ENCODE measurements at regions not wholly inside any gene's neighbourhood (a gene's known extent, or its start where the extent isn't known, plus 50 kb on each side); places are given as distances from the start of the nearest gene placed in this dataset.
A peak's percentile ranks its signal among the peaks of the same experiment; 100 is the strongest.

- no peak for TF ChIP-seq EZH2phosphoT487 (IDR thresholded peaks at IDR 0.05; ENCODE audit: borderline replicate concordance)
- TF ChIP-seq CTCF (conservative IDR thresholded peaks at IDR 0.05; ENCODE audit: low read length), result no peak
Observed at GRCh38 chr4:177229331-177229730, 80.3 kb upstream of the NEIL3 start.

DNA sequence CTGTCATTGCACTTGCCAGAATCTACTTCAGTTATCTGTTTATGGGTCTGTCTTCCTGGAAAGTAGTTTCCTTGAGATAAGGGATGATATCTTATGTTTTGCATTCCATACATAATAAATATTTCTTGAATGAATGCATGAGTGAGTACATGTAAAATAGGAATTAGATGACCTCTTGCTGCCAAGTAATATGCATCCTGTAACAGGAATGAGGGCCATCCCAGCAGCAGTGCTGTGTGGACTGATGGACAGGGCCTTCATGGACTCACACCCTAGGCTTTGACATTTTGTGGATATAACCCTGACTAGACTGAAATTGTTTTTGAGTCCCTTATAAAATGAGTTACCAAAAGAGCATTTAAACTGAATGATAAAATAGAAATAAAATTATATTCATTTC is 77.2 kb upstream of the NEIL3 start:
- no peaks in the 10 kb centered on the region for H3K9me2 ChIP-seq (replicated peaks; ENCODE audit: low read depth, low read length)
- no peaks in the 10 kb centered on the region for H3K79me2 ChIP-seq (ENCODE audit: insufficient read depth, low read length)
- H4K20me1 ChIP-seq (ENCODE audit: insufficient read depth, low read length, poor library complexity, severe bottlenecking), result no peaks in the 10 kb centered on the region
- no peak overlapping the region for H3K4me3 ChIP-seq (ENCODE audit: low read length, poor library complexity, severe bottlenecking)
- no peak overlapping the region for H3K9ac ChIP-seq (ENCODE audit: low read depth, low read length, poor library complexity, severe bottlenecking)
- no peaks in the 10 kb centered on the region for H3K9me3 ChIP-seq (ENCODE audit: insufficient read depth, low read depth, low read length)
- TF ChIP-seq CTCF (conservative IDR thresholded peaks at IDR 0.05; ENCODE audit: low read length) (no peak), EZH2phosphoT487 (IDR thresholded peaks at IDR 0.05; ENCODE audit: borderline replicate concordance) (no peak)
- H3F3A ChIP-seq (ENCODE audit: low read depth), result no peaks in the 10 kb centered on the region
- H2AFZ ChIP-seq (ENCODE audit: low read length), result 0 out of 2 replicates have a peak overlapping the region, but pooled peaks have one; percentile 18
- no peaks in the 10 kb centered on the region for H3K36me3 ChIP-seq (ENCODE audit: insufficient read depth, low read length)
- H3K4me1 ChIP-seq (ENCODE audit: insufficient read depth, low read length, poor library complexity, severe bottlenecking), result no peaks in the 10 kb centered on the region
- no peaks in the 10 kb centered on the region for H3K27me3 ChIP-seq (ENCODE audit: insufficient read depth, low read length, poor library complexity, severe bottlenecking)
- no peak overlapping the region for H3K4me2 ChIP-seq (ENCODE audit: low read depth, low read length, poor library complexity, severe bottlenecking)

More at GRCh38 chr4:177229331-177229730, 80.3 kb upstream of the NEIL3 start:
- Histone ChIP-seq H3K4me1 (ENCODE audit: insufficient read depth, low read length, poor library complexity, severe bottlenecking) (no peaks in the 10 kb centered on the region), H3K4me3 (ENCODE audit: low read length, poor library complexity, severe bottlenecking) (peak overlapping the region; percentile 68), H3K9me2 (replicated peaks; ENCODE audit: low read depth, low read length) (no peaks in the 10 kb centered on the region), H3K4me2 (ENCODE audit: low read depth, low read length, poor library complexity, severe bottlenecking) (peak overlapping the region; percentile 73), H2AFZ (ENCODE audit: low read length) (peak overlapping the region; percentile 94), H3F3A (ENCODE audit: low read depth) (no peaks in the 10 kb centered on the region), H3K9ac (ENCODE audit: low read depth, low read length, poor library complexity, severe bottlenecking) (peak overlapping the region; percentile 54), H3K79me2 (ENCODE audit: insufficient read depth, low read length) (no peaks in the 10 kb centered on the region), H3K27me3 (ENCODE audit: insufficient read depth, low read length, poor library complexity, severe bottlenecking) (no peaks in the 10 kb centered on the region), H4K20me1 (ENCODE audit: insufficient read depth, low read length, poor library complexity, severe bottlenecking) (no peaks in the 10 kb centered on the region), H3K36me3 (ENCODE audit: insufficient read depth, low read length) (no peaks in the 10 kb centered on the region), H3K9me3 (ENCODE audit: insufficient read depth, low read depth, low read length) (no peaks in the 10 kb centered on the region)

DNA sequence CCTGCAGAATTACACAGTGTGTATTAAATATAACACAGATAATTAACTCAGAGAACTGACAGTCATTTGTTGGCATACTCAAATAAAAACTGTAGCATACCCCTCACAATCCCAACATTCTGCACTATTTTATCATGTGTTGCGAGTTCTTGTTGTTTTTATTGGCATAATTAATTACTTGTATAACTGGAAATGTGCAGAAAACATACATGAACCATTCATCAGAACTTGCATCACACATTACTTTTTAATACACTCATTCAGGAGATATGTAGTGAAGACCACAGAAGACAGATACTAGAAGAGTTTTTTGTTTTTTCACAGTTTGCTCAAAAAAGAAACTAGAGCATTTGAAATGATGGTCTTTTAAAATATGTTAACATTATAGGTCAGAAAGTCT is 74.6 kb upstream of the NEIL3 start:
- H3K9ac ChIP-seq (ENCODE audit: low read depth, low read length, poor library complexity, severe bottlenecking), result no peak overlapping the region
- no peak overlapping the region for H3K4me2 ChIP-seq (ENCODE audit: low read depth, low read length, poor library complexity, severe bottlenecking)
- no peaks in the 10 kb centered on the region for H3K4me1 ChIP-seq (ENCODE audit: insufficient read depth, low read length, poor library complexity, severe bottlenecking)
- H3K4me3 ChIP-seq (ENCODE audit: low read length, poor library complexity, severe bottlenecking), result no peak overlapping the region
- H3K9me2 ChIP-seq (replicated peaks; ENCODE audit: low read depth, low read length), result no peaks in the 10 kb centered on the region
- H3K79me2 ChIP-seq (ENCODE audit: insufficient read depth, low read length), result no peaks in the 10 kb centered on the region
- TF ChIP-seq EZH2phosphoT487 (IDR thresholded peaks at IDR 0.05; ENCODE audit: borderline replicate concordance) (no peak), CTCF (conservative IDR thresholded peaks at IDR 0.05; ENCODE audit: low read length) (no peak)
- no peaks in the 10 kb centered on the region for H3K27me3 ChIP-seq (ENCODE audit: insufficient read depth, low read length, poor library complexity, severe bottlenecking)
- H3K36me3 ChIP-seq (ENCODE audit: insufficient read depth, low read length), result no peaks in the 10 kb centered on the region
- H4K20me1 ChIP-seq (ENCODE audit: insufficient read depth, low read length, poor library complexity, severe bottlenecking), result no peaks in the 10 kb centered on the region
- no peaks in the 10 kb centered on the region for H3F3A ChIP-seq (ENCODE audit: low read depth)
- H2AFZ ChIP-seq (ENCODE audit: low read length), result no peak overlapping the region
- no peaks in the 10 kb centered on the region for H3K9me3 ChIP-seq (ENCODE audit: insufficient read depth, low read depth, low read length)

Data from Loucy (cell line).